ENCODE measurements at regions not wholly inside any gene's neighbourhood (a gene's known extent, or its start where the extent isn't known, plus 50 kb on each side); places are given as distances from the start of the nearest gene placed in this dataset.

GRCh38 chr6:17013701-17014100, 88.1 kb upstream of the STMND1 start:
- TF ChIP-seq CTCF (optimal IDR thresholded peaks at IDR 0.05 in 1 of 3, IDR thresholded peaks at IDR 0.05 in 1 of 3, conservative IDR thresholded peaks at IDR 0.05 in 1 of 3; ENCODE audit: extremely low read depth in 1 of 3, insufficient read depth in 2 of 3, low read length in 3 of 3) (no peak), EZH2 (IDR thresholded peaks at IDR 0.05; ENCODE audit: low read length) (no peak)
